H1 (cell line): ENCODE measurements at regions not wholly inside any gene's neighbourhood (a gene's known extent, or its start where the extent isn't known, plus 50 kb on each side); places are given as distances from the start of the nearest gene placed in this dataset.

Experiments used
- BRCA1 ChIP-seq: IDR thresholded peaks from 2 replicates; pipeline ENCODE4 v1.6.1; 2012; ENCODE audit warnings: low read depth, low read length, improper control_type of control experiment
- CREB1 ChIP-seq: IDR thresholded peaks from 2 replicates; pipeline ENCODE4 v1.6.1; 2012; ENCODE audit warnings: inconsistent platforms
- CTCF ChIP-seq, 3 experiments: IDR thresholded peaks; 1 replicate in 2 of 3; 2 replicates in 1 of 3; pipeline versions ENCODE4 v1.5.1 to v1.6.1; 2011; ENCODE audit warnings: low read length in 3 of 3, mild to moderate bottlenecking in 3 of 3, inconsistent platforms in 2 of 3, low read depth in 1 of 3, moderate library complexity in 1 of 3; ENCODE audit not compliant: insufficient read depth in 1 of 3; ENCODE audit errors: control extremely low read depth in 1 of 3
- EP300 ChIP-seq, 2 experiments: IDR thresholded peaks; 1 replicate in 1 of 2; 2 replicates in 1 of 2; pipeline ENCODE4 v1.6.1; 2011 to 2012; ENCODE audit warnings: low read depth in 2 of 2, low read length in 2 of 2, mild to moderate bottlenecking in 2 of 2, borderline replicate concordance in 1 of 2, inconsistent platforms in 1 of 2, moderate library complexity in 1 of 2
- EZH2 ChIP-seq: fragments of 200-600 bp; sonication (generic); IDR thresholded peaks from 2 replicates; pipeline ENCODE4 v1.7.1; 2012; ENCODE audit warnings: low read depth, mild to moderate bottlenecking, moderate library complexity, low read length, inconsistent platforms; ENCODE audit not compliant: severe bottlenecking
- JUND ChIP-seq: IDR thresholded peaks from 2 replicates; pipeline ENCODE4 v1.6.1; 2011; ENCODE audit warnings: mild to moderate bottlenecking, improper control_type of control experiment, low read length
- MAX ChIP-seq: IDR thresholded peaks from 2 replicates; pipeline ENCODE4 v1.6.1; 2012; ENCODE audit warnings: inconsistent platforms
- NRF1 ChIP-seq: IDR thresholded peaks from 2 replicates; pipeline ENCODE4 v1.6.1; 2011; ENCODE audit warnings: mild to moderate bottlenecking, low read depth, low read length, improper control_type of control experiment
- PHF8 ChIP-seq: fragments of 200-600 bp; sonication (generic); conservative IDR thresholded peaks from 2 replicates; pipeline ENCODE4 v1.7.1; 2012; ENCODE audit warnings: low read depth, mild to moderate bottlenecking, inconsistent platforms, low read length, moderate library complexity
- POLR2A ChIP-seq, 2 experiments: IDR thresholded peaks; 1 replicate in 1 of 2; 2 replicates in 1 of 2; pipeline ENCODE4 v1.6.1; 2011; ENCODE audit warnings: low read depth in 2 of 2, low read length in 2 of 2, mild to moderate bottlenecking in 2 of 2; ENCODE audit errors: control extremely low read depth in 1 of 2
- RFX5 ChIP-seq: IDR thresholded peaks from 2 replicates; pipeline ENCODE4 v1.6.1; 2011; ENCODE audit warnings: low read depth, low read length, improper control_type of control experiment, borderline replicate concordance
- SP2 ChIP-seq: IDR thresholded peaks from 2 replicates; pipeline ENCODE4 v1.6.1; 2012; ENCODE audit warnings: mild to moderate bottlenecking, low read length, inconsistent platforms
- YY1 ChIP-seq: IDR thresholded peaks from 2 replicates; pipeline ENCODE4 v1.6.1; 2011; ENCODE audit warnings: low read depth, mild to moderate bottlenecking, low read length
- ZNF274 ChIP-seq: IDR thresholded peaks from 2 replicates; pipeline ENCODE4 v1.7.0; 2012; ENCODE audit warnings: low read length, borderline replicate concordance; ENCODE audit errors: extremely low read depth

DNA sequence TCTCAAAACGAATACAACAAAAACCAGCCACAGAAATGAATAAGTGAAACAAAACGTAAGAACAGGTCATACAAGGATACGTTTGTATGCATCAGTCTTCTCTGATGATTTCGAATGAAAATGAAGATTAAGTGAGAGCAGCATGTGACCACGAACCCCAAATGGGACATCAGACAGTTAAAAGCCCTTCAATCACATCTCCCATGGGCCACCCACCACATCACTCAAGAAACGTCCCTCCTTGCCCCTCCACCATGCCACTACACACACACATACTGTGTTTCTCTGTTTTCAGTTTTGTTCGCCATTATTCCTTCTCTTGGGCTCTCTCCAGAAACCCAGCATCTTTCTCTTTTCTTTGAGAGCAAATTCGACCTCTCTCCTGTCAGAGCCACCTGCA lies 355.6 kb upstream of the KAZN start:
- TF ChIP-seq CTCF (IDR thresholded peaks at IDR 0.05; ENCODE audit: control extremely low read depth in 1 of 3, insufficient read depth in 1 of 3, low read depth in 1 of 3, low read length in 3 of 3) = no peak
- TF ChIP-seq YY1 = no peak
- no peak for TF ChIP-seq ZNF274
- TF ChIP-seq MAX = no peak
- TF ChIP-seq RFX5 = no peak
- no peak for TF ChIP-seq POLR2A (IDR thresholded peaks at IDR 0.05; ENCODE audit: control extremely low read depth in 1 of 2, low read depth in 2 of 2, low read length in 2 of 2)
- no peak for TF ChIP-seq BRCA1
- TF ChIP-seq NRF1 = no peak
- no peak for TF ChIP-seq PHF8
- TF ChIP-seq EP300 (IDR thresholded peaks at IDR 0.05; ENCODE audit: borderline replicate concordance in 1 of 2, low read depth in 2 of 2, low read length in 2 of 2) = no peak
- TF ChIP-seq EZH2 = no peak
- TF ChIP-seq JUND = no peak
- no peak for TF ChIP-seq SP2
- no peak for TF ChIP-seq CREB1
